NCI-H128 (cell line): ENCODE measurements at regions not wholly inside any gene's neighbourhood (a gene's known extent, or its start where the extent isn't known, plus 50 kb on each side); places are given as distances from the start of the nearest gene placed in this dataset.
"Not testable (repeated sequence)": the region's sequence is repeated elsewhere in the genome, so short reads cannot be mapped to it uniquely, and the experiment has no call there.

Experiments
- DNase-seq: peaks from one replicate; lab custom pipeline; 2025; ENCODE audit not compliant: unreplicated experiment; lab: John Stamatoyannopoulos, UW

DNA sequence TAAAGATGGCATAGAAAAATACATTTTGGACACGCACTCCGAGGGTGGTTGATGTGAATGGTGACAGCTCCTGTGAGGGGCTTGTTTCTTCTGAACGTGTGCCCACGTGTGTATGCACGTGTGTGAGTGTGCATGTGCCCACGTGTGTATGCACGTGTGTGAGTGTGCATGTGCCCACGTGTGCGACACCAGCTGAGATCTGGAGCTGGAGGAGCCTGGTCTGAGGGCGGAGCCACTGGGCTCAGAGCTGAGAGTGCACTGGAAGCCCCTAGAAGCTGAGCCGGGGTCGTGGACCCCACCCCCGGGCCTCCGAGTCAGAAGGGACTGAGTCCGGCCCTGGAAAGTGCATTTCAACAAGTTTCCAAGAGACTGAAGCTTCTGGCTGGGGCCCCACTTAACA, 282.5 kb upstream of the IRX4 start:
- DNase-seq, result no peak

- DNase-seq, result no peak
Measured at GRCh38 chr5:2164586-2164985, 281.9 kb upstream of the IRX4 start.

DNA sequence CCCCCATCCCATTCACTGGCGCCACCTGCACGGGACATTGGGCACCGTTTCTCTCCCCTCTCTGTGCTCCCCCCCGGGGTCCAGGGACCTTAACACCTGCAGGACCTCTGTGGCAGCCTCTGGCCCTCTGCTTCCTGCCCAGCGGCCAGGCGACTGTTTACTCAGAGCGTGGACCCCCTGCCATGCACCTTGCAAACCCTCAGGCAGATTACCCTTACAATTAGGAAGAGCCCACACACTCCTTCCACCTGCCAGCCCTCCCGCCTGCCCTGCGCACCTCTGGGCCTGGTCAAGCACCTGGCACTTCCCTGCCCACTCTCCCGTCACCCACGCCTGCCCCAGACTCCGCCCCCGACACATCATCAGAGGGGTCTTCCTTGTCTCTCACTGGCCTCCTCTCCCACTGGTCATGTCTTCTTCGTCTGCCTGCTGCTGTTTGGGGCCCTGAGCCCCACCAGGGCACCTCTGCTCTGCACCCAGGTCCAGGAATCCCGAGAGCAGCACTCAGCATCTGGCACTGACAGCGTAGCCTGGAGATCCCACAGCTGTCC, 281.3 kb upstream of the IRX4 start:
- no peak for DNase-seq

DNA sequence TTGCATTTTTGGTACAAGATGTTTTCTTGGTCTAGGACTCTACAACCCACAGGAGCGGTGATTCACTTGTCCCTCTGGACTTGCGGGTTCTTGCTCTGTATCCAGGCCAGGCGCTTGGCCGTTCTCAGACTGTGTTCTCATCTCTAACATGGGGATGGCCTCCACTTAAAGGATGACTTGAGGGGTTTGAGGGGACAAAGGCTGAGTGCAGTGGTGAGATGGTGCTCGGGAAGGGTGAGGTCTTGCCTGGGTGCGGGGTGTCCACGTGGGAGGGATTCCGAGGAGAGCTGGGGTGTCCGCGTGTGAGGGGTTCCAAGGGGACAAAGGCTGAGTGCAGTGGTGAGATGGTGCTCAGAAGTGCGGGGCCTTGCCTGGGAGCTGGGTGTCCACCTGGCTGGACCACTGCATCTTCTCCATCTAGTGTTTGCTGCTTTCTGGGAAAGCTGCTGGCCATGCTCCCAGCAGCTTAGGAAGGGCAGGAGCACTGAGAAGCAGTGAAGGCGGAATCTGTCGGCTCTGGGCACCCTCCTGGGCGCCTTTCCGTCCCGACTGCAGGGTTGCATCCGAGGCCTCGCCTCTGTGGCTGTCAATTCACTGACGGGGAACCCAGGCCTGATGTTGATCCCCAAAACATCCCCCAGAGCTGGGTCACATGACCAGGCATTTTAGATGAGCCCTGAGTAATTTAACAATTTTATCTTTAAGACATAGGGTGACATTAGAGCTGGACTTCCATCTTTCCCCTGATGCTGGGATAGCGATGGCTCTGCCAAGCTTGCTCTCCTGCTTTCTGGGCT, 280.5 kb upstream of the IRX4 start:
- DNase-seq, result no peak

- DNase-seq, result no peak
Measured at GRCh38 chr5:2160811-2161210, 278.1 kb upstream of the IRX4 start.

DNA sequence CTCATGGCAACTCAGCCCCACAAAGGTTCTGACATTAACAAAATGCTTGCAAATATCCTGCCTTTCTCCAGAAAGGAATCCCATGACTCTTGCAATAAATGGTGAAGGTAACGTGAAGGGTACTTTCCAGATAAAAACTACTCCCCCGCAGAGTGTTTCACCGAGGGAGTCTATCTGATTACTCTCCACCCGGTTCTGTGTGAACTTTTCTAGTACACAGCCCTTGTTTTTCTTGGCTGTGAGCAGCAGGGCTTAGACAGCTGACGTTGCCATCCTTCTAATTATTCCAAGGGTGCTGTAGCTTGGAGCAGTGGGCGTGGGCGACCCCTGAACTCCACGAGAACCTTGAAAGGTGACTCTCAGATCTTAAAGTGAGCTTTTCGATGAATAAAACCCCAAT, 276.0 kb upstream of the IRX4 start:
- no peak for DNase-seq

- no peak for DNase-seq
Measured at GRCh38 chr5:2158109-2158508, 275.4 kb upstream of the IRX4 start.

DNA sequence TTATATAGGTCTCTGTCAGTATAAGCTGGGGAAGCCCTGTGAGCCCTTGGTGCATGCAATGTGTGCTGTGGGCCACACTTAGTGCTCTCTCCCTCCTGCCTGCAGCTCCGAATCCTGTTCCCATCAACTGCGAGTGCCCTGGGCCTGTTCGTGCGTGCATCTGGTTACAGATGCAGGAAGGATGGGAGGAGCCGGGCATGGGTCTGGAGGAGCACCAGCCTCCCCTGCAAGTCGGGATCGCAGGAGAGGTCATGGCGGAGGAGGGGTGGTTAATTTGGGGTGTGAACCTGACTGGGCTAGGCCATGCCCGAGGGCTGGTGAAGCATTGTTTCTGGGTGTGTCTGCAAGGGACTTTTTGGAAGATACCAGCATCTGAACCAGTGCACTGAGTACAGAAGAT, 274.6 kb upstream of the IRX4 start:
- no peak for DNase-seq

GRCh38 chr5:2156358-2157059, 273.8 kb upstream of the IRX4 start:
- DNase-seq, result no peak

DNA sequence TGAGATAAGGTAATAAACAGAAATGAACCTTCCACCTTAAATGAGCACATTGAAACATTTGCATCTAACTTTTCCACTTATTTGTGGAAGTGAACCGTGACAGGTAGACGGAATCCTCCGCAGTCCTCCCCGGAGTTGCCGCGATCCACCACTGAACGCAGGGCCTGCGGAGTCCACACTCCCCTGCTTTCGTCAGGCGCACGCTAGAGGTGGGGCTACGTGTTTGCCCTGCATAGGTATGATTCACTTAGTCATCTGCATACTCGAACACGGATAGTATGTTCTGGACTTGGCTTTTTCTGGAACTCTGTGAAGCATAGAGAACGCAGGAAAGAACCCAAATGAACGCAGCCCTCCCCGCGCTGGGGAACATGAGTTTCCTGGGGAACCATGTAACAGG, 272.8 kb upstream of the IRX4 start:
- DNase-seq, result no peak

- no peak for DNase-seq
Measured at GRCh38 chr5:2153802-2154201, 271.1 kb upstream of the IRX4 start.

DNA sequence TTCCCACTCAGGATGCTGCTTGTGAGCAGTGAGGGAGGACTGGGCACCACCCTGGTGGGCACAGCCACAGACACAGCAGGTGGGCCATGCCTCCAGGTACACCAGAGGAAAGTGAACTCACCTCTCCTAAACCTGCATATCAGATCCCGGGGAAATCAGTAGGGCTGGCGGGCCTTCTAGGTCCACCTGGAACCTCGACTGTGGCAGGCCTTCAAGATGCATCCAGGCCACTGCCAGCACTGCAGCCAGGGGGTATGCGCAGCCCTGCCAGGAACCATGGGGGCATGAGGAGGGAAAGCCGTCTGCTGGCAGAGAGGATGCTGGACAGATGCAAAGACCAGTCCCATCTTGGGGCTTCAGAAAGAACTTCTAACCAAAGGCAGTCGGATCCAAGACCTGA, 270.6 kb upstream of the IRX4 start:
- DNase-seq, result no peak

DNA sequence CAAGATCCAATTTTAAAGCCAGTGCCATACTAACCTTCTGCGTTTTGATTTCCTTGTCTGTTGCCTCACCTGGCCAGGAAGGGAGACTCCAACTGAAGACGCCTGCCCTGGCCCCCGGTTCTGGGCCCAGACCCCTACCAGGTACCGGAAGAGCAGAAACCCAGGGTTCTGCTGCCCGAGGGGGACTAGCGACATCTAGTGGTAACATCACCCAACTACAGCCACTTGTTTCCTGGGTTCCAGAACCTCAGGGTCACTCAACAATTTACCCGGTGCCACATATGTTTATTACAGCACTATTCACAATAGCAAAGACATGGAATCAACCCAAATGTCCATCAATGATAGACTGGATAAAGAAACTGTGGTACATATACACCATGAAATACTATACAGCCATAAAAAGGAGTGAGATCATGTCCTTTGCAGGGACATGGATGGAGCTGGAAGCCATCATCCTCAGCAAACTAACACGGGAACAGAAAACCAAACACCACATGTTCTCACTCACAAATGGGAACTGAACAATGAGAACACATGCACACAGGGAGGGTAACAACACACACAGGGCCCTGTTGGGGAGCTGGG, 268.7 kb upstream of the IRX4 start:
- DNase-seq, result not testable (repeated sequence)

DNA sequence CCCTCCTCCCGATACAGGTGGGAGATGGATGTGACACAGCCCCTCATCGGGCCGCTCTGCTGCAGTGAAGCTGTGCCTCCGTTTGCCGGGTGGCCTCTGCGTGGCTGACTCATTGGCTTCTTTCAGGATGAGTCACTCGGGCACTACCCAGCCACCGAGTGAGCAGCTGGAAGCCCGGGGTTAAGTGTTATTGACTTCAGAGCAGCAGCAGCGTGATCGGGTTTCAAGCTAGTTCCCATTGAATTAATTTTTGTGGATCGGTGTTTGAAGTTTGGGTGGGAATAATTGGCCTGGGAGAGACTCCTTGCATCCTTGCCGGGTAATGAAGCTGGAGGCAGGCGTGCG, 266.4 kb upstream of the IRX4 start:
- peak; percentile 53 for DNase-seq

DNA sequence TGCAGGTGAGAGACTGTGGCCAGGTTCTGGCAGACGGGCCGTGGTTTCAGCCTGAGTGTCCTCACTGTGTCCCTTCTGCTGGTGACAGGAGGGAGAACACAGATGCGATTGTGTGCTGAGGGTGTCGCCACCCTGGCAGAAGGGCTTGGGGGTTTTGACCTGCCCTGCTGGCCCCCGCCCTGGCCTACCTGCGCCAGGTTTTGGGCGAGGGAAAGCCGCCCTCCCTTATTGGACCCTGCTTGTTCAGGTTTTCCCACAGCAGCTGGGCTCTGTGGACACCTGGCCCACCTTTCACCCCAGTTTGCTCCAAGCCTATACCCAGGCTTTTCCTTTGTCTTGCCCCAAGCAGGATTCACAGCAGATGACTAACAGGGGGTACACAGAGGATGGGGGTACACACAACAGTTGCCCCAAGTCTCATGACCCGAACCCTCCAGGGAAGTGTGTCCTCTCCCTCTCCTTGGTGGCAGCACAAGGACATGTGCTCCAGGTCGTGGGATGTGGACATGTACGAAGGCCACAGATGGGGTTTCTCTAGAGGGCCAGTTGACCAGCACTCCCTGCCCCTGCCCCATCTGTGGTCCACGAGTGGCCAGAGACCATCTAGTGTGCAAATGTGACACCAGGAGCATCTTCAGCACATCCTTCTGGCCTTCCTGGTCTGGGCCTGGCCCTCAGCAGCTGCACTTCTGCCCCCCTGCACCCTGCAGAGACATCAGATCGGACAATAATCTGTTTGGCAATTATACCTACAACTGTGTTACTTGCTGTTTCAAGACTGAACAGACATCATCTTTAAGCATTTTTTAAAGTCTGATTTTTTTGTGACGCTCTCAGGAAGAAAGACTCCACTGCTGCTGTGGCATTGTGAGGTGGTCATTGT, 265.8 kb upstream of the IRX4 start:
- no peak for DNase-seq

GRCh38 chr5:2147504-2148311, 265.0 kb upstream of the IRX4 start:
- DNase-seq, result no peak

DNA sequence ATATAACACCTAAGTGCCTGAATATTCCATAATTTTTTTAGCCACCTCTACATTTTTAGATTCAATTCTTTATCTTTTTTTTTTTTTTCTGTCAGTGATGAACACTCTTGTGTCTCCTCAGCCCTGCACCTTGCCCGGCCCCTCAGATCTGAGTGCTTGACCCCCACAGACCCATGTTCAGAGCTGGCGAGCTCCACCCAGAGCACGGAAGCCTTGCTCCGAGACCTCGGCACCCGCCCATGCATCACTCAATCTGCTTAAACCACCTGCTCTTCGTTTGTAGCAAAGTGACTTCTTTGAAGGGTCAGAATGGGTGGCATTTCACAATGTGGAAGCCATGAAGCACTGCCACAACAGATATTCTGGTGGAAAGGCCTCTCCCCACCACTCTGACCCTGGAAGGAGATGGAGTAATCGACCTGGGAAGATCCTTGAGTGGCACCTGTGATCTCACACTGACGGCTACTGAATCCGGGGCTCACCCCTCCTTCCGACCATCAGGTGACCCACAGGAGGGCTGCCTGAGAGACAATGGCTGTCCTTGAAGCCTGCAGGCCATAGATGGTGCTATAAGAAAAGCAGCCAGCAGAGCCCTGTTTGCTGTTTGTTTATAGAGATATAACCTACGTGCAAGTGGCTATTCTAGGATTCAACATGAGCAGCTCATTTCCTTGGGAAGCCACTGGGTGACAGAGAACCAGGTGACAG, 261.1 kb upstream of the IRX4 start:
- DNase-seq, result no peak

- DNase-seq, result no peak
Measured at GRCh38 chr5:2143088-2143487, 260.4 kb upstream of the IRX4 start.

DNA sequence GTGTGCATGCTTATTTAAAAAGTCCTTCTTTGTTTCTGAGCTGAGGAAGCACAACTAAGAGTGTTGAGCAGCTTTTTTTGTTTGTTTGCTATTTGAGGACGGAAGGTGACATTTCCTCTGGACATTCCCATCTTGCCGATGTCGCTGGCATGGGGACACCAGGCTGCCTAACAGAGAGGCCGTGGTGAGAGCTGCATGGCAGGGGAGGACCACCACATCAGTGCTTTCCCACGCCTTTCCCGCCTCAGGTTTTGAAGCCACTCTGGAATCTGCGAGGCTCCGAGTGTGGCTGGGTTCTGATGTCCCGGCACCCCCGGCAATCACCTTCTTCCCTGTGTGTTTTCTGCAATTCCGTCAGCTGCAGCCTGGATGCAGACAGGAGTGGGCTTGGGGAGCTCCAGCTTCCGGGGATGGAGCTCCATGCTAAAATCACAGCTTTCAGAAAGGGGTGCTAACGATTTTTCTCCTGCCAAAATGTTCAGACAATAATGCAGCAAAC, 259.8 kb upstream of the IRX4 start:
- no peak for DNase-seq
